ENCODE measurements at regions not wholly inside any gene's neighbourhood (a gene's known extent, or its start where the extent isn't known, plus 50 kb on each side); places are given as distances from the start of the nearest gene placed in this dataset.

DNA sequence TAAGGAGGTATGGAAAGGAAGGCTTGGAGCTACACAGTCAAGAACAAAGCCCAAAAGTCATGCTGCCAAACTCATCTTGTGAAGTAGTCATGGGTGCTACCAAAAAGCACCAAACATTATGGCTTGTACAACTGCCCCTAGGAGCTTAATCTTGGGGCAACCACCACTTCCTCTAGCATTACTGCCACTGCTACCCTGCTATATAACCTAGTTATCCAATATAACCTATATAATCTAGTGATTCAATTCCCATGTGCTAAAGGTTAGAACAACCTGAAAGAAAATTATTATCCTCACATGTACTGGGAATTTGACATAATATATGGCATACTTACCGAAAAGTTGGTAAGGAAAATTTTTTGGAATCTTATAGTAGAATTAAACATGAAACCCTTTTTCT, 102.6 kb upstream of the RBBP8 start:
- no peak overlapping the region for H3K4me3 Mint-ChIP-seq
- H3K4me1 Mint-ChIP-seq (ENCODE audit: unreplicated experiment), result no peaks in the 10 kb centered on the region
- DNase-seq (ENCODE audit: extremely low spot score, unreplicated experiment), result no peak
- H3K36me3 Mint-ChIP-seq, result no peaks in the 10 kb centered on the region
- H3K9me3 Mint-ChIP-seq, result peaks cover 9% of the 10 kb centered on the region
- H3K27ac Mint-ChIP-seq, result no peak overlapping the region
- TF ChIP-seq, protein P1, sequence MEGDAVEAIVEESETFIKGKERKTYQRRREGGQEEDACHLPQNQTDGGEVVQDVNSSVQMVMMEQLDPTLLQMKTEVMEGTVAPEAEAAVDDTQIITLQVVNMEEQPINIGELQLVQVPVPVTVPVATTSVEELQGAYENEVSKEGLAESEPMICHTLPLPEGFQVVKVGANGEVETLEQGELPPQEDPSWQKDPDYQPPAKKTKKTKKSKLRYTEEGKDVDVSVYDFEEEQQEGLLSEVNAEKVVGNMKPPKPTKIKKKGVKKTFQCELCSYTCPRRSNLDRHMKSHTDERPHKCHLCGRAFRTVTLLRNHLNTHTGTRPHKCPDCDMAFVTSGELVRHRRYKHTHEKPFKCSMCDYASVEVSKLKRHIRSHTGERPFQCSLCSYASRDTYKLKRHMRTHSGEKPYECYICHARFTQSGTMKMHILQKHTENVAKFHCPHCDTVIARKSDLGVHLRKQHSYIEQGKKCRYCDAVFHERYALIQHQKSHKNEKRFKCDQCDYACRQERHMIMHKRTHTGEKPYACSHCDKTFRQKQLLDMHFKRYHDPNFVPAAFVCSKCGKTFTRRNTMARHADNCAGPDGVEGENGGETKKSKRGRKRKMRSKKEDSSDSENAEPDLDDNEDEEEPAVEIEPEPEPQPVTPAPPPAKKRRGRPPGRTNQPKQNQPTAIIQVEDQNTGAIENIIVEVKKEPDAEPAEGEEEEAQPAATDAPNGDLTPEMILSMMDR (conservative IDR thresholded peaks at IDR 0.05), result no peak
- H3K27me3 Mint-ChIP-seq, result no peaks in the 10 kb centered on the region

DNA sequence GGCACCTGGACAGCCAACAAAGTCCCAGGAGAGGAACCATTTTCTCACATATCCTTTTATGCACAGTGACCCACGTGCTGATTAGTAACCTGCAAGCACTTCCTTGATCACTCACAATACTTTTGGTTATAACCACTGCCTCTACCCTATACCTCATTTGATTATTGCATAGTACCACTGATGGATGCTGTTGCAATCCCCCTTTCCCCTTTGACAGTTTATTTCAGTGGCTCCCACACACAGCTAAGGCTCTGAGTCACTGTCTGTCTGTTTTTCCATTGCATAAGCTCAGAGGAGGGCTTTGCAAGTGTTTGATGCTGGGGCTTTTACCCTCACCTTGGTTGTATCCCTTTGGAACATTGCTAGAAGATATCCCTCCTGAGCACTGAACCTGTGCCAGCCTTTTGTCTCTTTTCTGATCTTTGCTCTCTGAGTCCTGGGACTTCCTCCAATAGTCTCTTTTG, 101.7 kb upstream of the RBBP8 start:
- Mint-ChIP-seq H3K4me1 (ENCODE audit: unreplicated experiment) (no peaks in the 10 kb centered on the region), H3K27me3 (no peaks in the 10 kb centered on the region)
- DNase-seq (ENCODE audit: extremely low spot score, unreplicated experiment), result no peak

DNA sequence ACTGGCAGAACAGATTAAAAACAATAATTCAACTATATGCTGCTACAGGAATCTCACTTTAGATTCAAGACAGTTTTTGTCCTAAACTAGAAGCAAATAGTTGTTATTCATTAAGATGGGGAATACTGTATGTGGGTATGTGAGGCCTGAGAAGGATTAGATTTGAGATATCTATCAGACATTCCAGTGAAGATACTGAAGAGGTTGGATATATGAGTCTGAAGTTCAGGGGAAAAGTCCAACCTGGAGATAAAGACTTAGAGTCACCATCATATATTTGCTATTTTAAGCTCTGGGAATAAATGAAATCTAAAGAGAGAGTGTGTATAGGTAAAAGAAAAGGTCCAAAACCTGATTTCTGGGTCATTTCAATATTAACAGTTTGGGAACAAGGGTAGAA, 96.2 kb upstream of the RBBP8 start:
- H3K4me1 Mint-ChIP-seq (ENCODE audit: unreplicated experiment), result no peaks in the 10 kb centered on the region
- no peaks in the 10 kb centered on the region for H3K36me3 Mint-ChIP-seq
- H3K27me3 Mint-ChIP-seq, result no peaks in the 10 kb centered on the region
- no peak overlapping the region for H3K4me3 Mint-ChIP-seq
- DNase-seq (ENCODE audit: extremely low spot score, unreplicated experiment), result no peak
- TF ChIP-seq, protein P1 (conservative IDR thresholded peaks at IDR 0.05), result no peak
- no peak overlapping the region for H3K27ac Mint-ChIP-seq
- no peaks in the 10 kb centered on the region for H3K9me3 Mint-ChIP-seq

More for the DNA sequence above, 101.7 kb upstream of the RBBP8 start:
- H3K4me3 Mint-ChIP-seq, result no peak overlapping the region
- TF ChIP-seq, protein P1 (conservative IDR thresholded peaks at IDR 0.05), result no peak
- no peak overlapping the region for H3K27ac Mint-ChIP-seq
- peaks cover 9% of the 10 kb centered on the region for H3K9me3 Mint-ChIP-seq
- H3K36me3 Mint-ChIP-seq, result no peaks in the 10 kb centered on the region

DNA sequence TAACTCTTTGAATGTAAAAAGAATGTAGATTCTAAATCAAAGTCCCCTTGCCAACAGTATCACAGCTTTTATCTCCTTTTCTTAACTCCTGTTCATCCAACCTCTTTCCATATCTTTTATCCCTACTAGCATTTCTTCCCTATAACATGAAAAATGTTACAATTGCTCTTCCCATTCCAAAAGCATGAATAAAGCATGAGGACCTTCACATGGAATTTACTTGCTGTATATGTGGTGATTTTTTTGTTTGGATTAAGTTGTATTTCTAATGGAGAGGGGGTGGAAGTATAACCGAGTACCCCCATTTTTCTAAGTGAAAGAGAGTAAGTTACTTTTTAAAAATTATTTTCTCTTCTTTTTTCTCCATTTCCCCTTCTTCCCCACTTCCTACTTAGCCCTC, 94.9 kb upstream of the RBBP8 start:
- no peak overlapping the region for H3K4me3 Mint-ChIP-seq
- H3K9me3 Mint-ChIP-seq, result no peaks in the 10 kb centered on the region
- no peak for DNase-seq (ENCODE audit: extremely low spot score, unreplicated experiment)
- TF ChIP-seq, protein P1 (conservative IDR thresholded peaks at IDR 0.05), result no peak
- H3K4me1 Mint-ChIP-seq (ENCODE audit: unreplicated experiment), result no peaks in the 10 kb centered on the region
- no peaks in the 10 kb centered on the region for H3K36me3 Mint-ChIP-seq
- no peaks in the 10 kb centered on the region for H3K27me3 Mint-ChIP-seq
- H3K27ac Mint-ChIP-seq, result no peak overlapping the region

DNA sequence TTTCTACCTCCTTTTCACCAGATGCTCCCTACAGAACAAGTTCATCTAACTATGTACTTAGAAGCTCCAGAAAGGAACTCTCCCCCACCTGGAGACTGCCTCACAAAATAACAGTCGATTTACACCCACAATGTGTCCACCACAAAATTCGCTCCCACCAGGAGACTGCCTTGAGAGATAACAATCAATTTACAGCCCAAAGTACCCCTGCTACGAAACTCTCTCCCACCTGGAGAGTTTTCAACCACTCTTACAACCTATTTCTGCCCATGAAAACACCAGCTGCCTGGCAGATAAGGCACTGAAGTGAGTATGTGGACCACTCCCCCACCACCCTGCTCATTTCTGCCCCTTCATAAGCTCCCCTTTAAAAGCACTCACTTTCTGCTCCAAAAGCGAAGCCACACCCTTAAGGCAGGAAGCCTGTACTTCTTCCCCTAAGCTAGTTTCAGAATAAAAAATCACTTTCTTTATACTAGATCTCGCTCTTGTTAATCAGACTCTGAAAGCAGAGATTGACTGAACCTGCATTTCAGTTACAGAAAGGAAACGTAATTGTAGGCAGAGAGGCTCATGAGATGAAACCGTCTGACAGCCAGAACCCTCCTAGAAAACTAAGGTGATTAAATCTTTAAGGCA, 94.4 kb upstream of the RBBP8 start:
- Mint-ChIP-seq H3K27me3 (no peaks in the 10 kb centered on the region), H3K36me3 (no peaks in the 10 kb centered on the region), H3K4me3 (no peak overlapping the region), H3K4me1 (ENCODE audit: unreplicated experiment) (no peaks in the 10 kb centered on the region), H3K9me3 (no peaks in the 10 kb centered on the region), H3K27ac (no peak overlapping the region)
- DNase-seq (ENCODE audit: extremely low spot score, unreplicated experiment), result no peak
- TF ChIP-seq, protein P1 (conservative IDR thresholded peaks at IDR 0.05), result no peak

Data from type B pancreatic cell (in vitro differentiated cells).